IPS DF 19.7 (cell line): ENCODE measurements at regions not wholly inside any gene's neighbourhood (a gene's known extent, or its start where the extent isn't known, plus 50 kb on each side); places are given as distances from the start of the nearest gene placed in this dataset.

Source experiments
- DNase-seq: peaks from one replicate; pipeline ENCODE4 v3.0.0-alpha.2; 2013; ENCODE audit warnings: low read depth, low spot score

GRCh38 chr6:66964216-66964615 is 1257.2 kb upstream of the EYS start:
- DNase-seq, result no peak

- no peak for DNase-seq
These were observed 1255.1 kb upstream of the EYS start for GRCh38 chr6:66962082-66962481.

- DNase-seq, result no peak
These were observed 1254.2 kb upstream of the EYS start for GRCh38 chr6:66961191-66961590.

GRCh38 chr6:66949191-66949661 is 1242.2 kb upstream of the EYS start:
- no peak for DNase-seq

- DNase-seq, result no peak
These were observed 1241.1 kb upstream of the EYS start for GRCh38 chr6:66948106-66948505.

GRCh38 chr6:66940003-66940402 is 1233.0 kb upstream of the EYS start:
- DNase-seq, result no peak

- DNase-seq, result no peak
These were observed 1230.2 kb upstream of the EYS start for GRCh38 chr6:66937180-66937579.

GRCh38 chr6:66935612-66936011 is 1228.6 kb upstream of the EYS start:
- DNase-seq, result no peak

GRCh38 chr6:66931787-66932186 is 1224.8 kb upstream of the EYS start:
- no peak for DNase-seq

- DNase-seq, result no peak
These were observed 1223.7 kb upstream of the EYS start for GRCh38 chr6:66930559-66931290.

- DNase-seq, result no peak
These were observed 1219.0 kb upstream of the EYS start for GRCh38 chr6:66926060-66926459.

GRCh38 chr6:66913657-66914056 is 1206.6 kb upstream of the EYS start:
- DNase-seq, result no peak

- no peak for DNase-seq
These were observed 1195.4 kb upstream of the EYS start for GRCh38 chr6:66902457-66902856.

- no peak for DNase-seq
These were observed 1193.4 kb upstream of the EYS start for GRCh38 chr6:66900133-66901083.

- no peak for DNase-seq
These were observed 1190.5 kb upstream of the EYS start for GRCh38 chr6:66897576-66897975.

GRCh38 chr6:66896415-66896814 is 1189.4 kb upstream of the EYS start:
- no peak for DNase-seq

GRCh38 chr6:66883453-66883852 is 1176.4 kb upstream of the EYS start:
- no peak for DNase-seq

GRCh38 chr6:66866801-66867200 is 1159.8 kb upstream of the EYS start:
- DNase-seq, result no peak

GRCh38 chr6:66865771-66866170 is 1158.7 kb upstream of the EYS start:
- no peak for DNase-seq

GRCh38 chr6:66861007-66861541 is 1154.0 kb upstream of the EYS start:
- no peak for DNase-seq

- no peak for DNase-seq
These were observed 1153.3 kb upstream of the EYS start for GRCh38 chr6:66860328-66860727.

- no peak for DNase-seq
These were observed 1151.2 kb upstream of the EYS start for GRCh38 chr6:66858196-66858595.
